ENCODE measurements at regions not wholly inside any gene's neighbourhood (a gene's known extent, or its start where the extent isn't known, plus 50 kb on each side); places are given as distances from the start of the nearest gene placed in this dataset.

GRCh38 chr7:156179872-156180390 lies 367.7 kb upstream of the SHH start:
- DNase-seq (ENCODE audit: low read depth), result no peak

- no peak for DNase-seq (ENCODE audit: low read depth)
Measured at GRCh38 chr7:156178857-156179256, 366.6 kb upstream of the SHH start.

- DNase-seq (ENCODE audit: low read depth), result no peak
Measured at GRCh38 chr7:156178214-156178613, 366.0 kb upstream of the SHH start.

GRCh38 chr7:156177422-156178055 lies 365.3 kb upstream of the SHH start:
- DNase-seq (ENCODE audit: low read depth), result no peak

GRCh38 chr7:156176039-156176438 lies 363.8 kb upstream of the SHH start:
- no peak for DNase-seq (ENCODE audit: low read depth)

GRCh38 chr7:156175003-156175402 lies 362.7 kb upstream of the SHH start:
- DNase-seq (ENCODE audit: low read depth), result no peak

GRCh38 chr7:156174428-156174827 lies 362.2 kb upstream of the SHH start:
- DNase-seq (ENCODE audit: low read depth), result no peak

GRCh38 chr7:156173748-156174353 lies 361.6 kb upstream of the SHH start:
- DNase-seq (ENCODE audit: low read depth), result no peak

- DNase-seq (ENCODE audit: low read depth), result no peak
Measured at GRCh38 chr7:156173346-156173745, 361.1 kb upstream of the SHH start.

GRCh38 chr7:156172638-156173037 lies 360.4 kb upstream of the SHH start:
- no peak for DNase-seq (ENCODE audit: low read depth)

- no peak for DNase-seq (ENCODE audit: low read depth)
Measured at GRCh38 chr7:156169474-156170370, 357.5 kb upstream of the SHH start.

- no peak for DNase-seq (ENCODE audit: low read depth)
Measured at GRCh38 chr7:156168434-156168833, 356.2 kb upstream of the SHH start.

GRCh38 chr7:156167987-156168386 lies 355.7 kb upstream of the SHH start:
- DNase-seq (ENCODE audit: low read depth), result no peak

- DNase-seq (ENCODE audit: low read depth), result no peak
Measured at GRCh38 chr7:156167417-156167807, 355.1 kb upstream of the SHH start.

- no peak for DNase-seq (ENCODE audit: low read depth)
Measured at GRCh38 chr7:156166692-156167416, 354.6 kb upstream of the SHH start.

GRCh38 chr7:156163747-156164146 lies 351.5 kb upstream of the SHH start:
- no peak for DNase-seq (ENCODE audit: low read depth)

- DNase-seq (ENCODE audit: low read depth), result no peak
Measured at GRCh38 chr7:156162451-156162850, 350.2 kb upstream of the SHH start.

GRCh38 chr7:156160811-156161210 lies 348.5 kb upstream of the SHH start:
- no peak for DNase-seq (ENCODE audit: low read depth)

GRCh38 chr7:156158693-156159092 lies 346.4 kb upstream of the SHH start:
- DNase-seq (ENCODE audit: low read depth), result no peak

GRCh38 chr7:156158213-156158612 lies 345.9 kb upstream of the SHH start:
- DNase-seq (ENCODE audit: low read depth), result no peak

- no peak for DNase-seq (ENCODE audit: low read depth)
Measured at GRCh38 chr7:156157409-156158012, 345.2 kb upstream of the SHH start.

Measured in iris pigment epithelial cell (primary cell).